H1 (cell line): ENCODE measurements at regions not wholly inside any gene's neighbourhood (a gene's known extent, or its start where the extent isn't known, plus 50 kb on each side); places are given as distances from the start of the nearest gene placed in this dataset.

Experiments
- CTCF ChIA-PET: fragments of 300-600 bp; sonication (Branson Sonifier 250); formaldehyde crosslinking; loops from one replicate; lab custom pipeline; 2021; ENCODE audit not compliant: partially characterized antibody; lab: Charles Lee
- POLR2A ChIA-PET: fragments of 300-600 bp; sonication (Branson Sonifier 250); formaldehyde crosslinking; loops from one replicate; lab custom pipeline; 2021; ENCODE audit warnings: inconsistent platforms; ENCODE audit not compliant: partially characterized antibody; lab: Charles Lee
- DNase-seq, 2 experiments: peaks; one replicate each; pipeline versions ENCODE4 v3.0.0 to v3.0.0-alpha.2; 2010 to 2022; ENCODE audit warnings: low spot score in 2 of 2, low read depth in 1 of 2, mixed read lengths in 1 of 2
- FAIRE-seq: peaks from 2 replicates; lab custom pipeline; 2011; peaks lifted over from hg19 to GRCh38; lab: Jason Lieb, UNC
- H2AFZ ChIP-seq: 2 replicates; pipeline ENCODE4 v1.8.1; 2012; ENCODE audit warnings: low read length, inconsistent platforms
- H2AK5ac ChIP-seq: 2 replicates; pipeline ENCODE4 v1.6.1; 2013; ENCODE audit warnings: low read depth, low read length
- H2BK120ac ChIP-seq: replicated peaks from 2 replicates; pipeline ENCODE3; 2013; ENCODE audit warnings: low read depth, low read length, inconsistent platforms
- H2BK12ac ChIP-seq: 2 replicates; pipeline ENCODE4 v1.6.1; 2013; ENCODE audit warnings: low read depth, low read length
- H2BK15ac ChIP-seq: 2 replicates; pipeline ENCODE4 v1.6.1; 2013; ENCODE audit warnings: low read length
- H2BK20ac ChIP-seq: 2 replicates; pipeline ENCODE4 v1.6.1; 2013; ENCODE audit warnings: low read length
- H2BK5ac ChIP-seq: 2 replicates; pipeline ENCODE4 v1.6.1; 2013; ENCODE audit warnings: low read depth, low read length
- H3K14ac ChIP-seq: 2 replicates; pipeline ENCODE4 v1.6.1; 2013; ENCODE audit warnings: inconsistent platforms; ENCODE audit not compliant: insufficient read length
- H3K18ac ChIP-seq: 2 replicates; pipeline ENCODE4 v1.6.1; 2013; ENCODE audit warnings: low read length; ENCODE audit errors: extremely low read depth
- H3K23ac ChIP-seq: 2 replicates; pipeline ENCODE4 v1.6.1; 2013; ENCODE audit warnings: inconsistent platforms; ENCODE audit not compliant: insufficient read length
- H3K23me2 ChIP-seq: 2 replicates; pipeline ENCODE4 v1.6.1; 2013; ENCODE audit warnings: low read depth, low read length
- H3K27ac ChIP-seq: 2 replicates; pipeline ENCODE4 v1.6.1; 2011; ENCODE audit warnings: low read depth, low read length, inconsistent platforms
- H3K27me3 ChIP-seq, 4 experiments: replicated peaks in 1 of 4; 1 replicate in 1 of 4; 2 replicates in 3 of 4; pipeline versions ENCODE4 v1.6.1 to v1.8.1; 2011 to 2013; ENCODE audit warnings: low read length in 3 of 4, mild to moderate bottlenecking in 3 of 4, inconsistent platforms in 2 of 4, mixed read lengths in 2 of 4, moderate library complexity in 1 of 4; ENCODE audit not compliant: control insufficient read depth in 3 of 4, insufficient read depth in 3 of 4; ENCODE audit errors: extremely low read depth in 1 of 4
- H3K36me3 ChIP-seq, 4 experiments: 2 replicates each; pipeline versions ENCODE4 v1.6.1 to v1.8.1; 2011 to 2013; ENCODE audit warnings: mild to moderate bottlenecking in 4 of 4, low read length in 3 of 4, moderate library complexity in 2 of 4, control low read depth in 1 of 4, inconsistent platforms in 1 of 4; ENCODE audit not compliant: insufficient read depth in 4 of 4, control insufficient read depth in 2 of 4
- H3K4ac ChIP-seq: replicated peaks from 2 replicates; pipeline ENCODE3; 2013; ENCODE audit warnings: low read length, low read depth, mixed read lengths, inconsistent platforms; ENCODE audit not compliant: insufficient read length
- H3K4me1 ChIP-seq, 4 experiments: replicated peaks in 1 of 4; 1 replicate in 1 of 4; 2 replicates in 3 of 4; pipeline versions ENCODE4 v1.6.1 to v1.8.1; 2011 to 2013; ENCODE audit warnings: low read length in 3 of 4, inconsistent platforms in 2 of 4, mixed read lengths in 1 of 4; ENCODE audit not compliant: insufficient read depth in 4 of 4, control insufficient read depth in 3 of 4
- H3K4me2 ChIP-seq, 2 experiments: 2 replicates each; pipeline versions ENCODE4 v1.6.1 to v1.8.1; 2011 to 2013; ENCODE audit warnings: low read depth in 2 of 2, low read length in 2 of 2, control low read depth in 1 of 2, inconsistent platforms in 1 of 2, mild to moderate bottlenecking in 1 of 2; ENCODE audit not compliant: insufficient read depth in 1 of 2
- H3K4me3 ChIP-seq, 4 experiments: fragments of 200-600, 300-600 bp in 1 of 4; sonication (generic), shearing (Covaris generic), sonication (Bioruptor Twin) in 1 of 4; 2 replicates each; pipeline versions ENCODE4 v1.5.1 to v1.8.1; 2011 to 2016; ENCODE audit warnings: low read length in 4 of 4, low read depth in 3 of 4, control low read depth in 2 of 4, inconsistent platforms in 2 of 4, mild to moderate bottlenecking in 2 of 4, mixed read lengths in 1 of 4, moderate library complexity in 1 of 4; ENCODE audit not compliant: insufficient read depth in 2 of 4; ENCODE audit errors: extremely low read depth in 1 of 4
- H3K56ac ChIP-seq: replicated peaks from 2 replicates; pipeline ENCODE3; 2013; ENCODE audit warnings: low read depth, mild to moderate bottlenecking, mixed read lengths, low read length, inconsistent platforms; ENCODE audit not compliant: insufficient read length
- H3K79me1 ChIP-seq: 2 replicates; pipeline ENCODE4 v1.6.1; 2013; ENCODE audit warnings: low read depth, low read length, control low read depth
- H3K79me2 ChIP-seq, 2 experiments: 2 replicates each; pipeline versions ENCODE4 v1.6.1 to v1.8.1; 2012 to 2013; ENCODE audit warnings: low read length in 2 of 2, mild to moderate bottlenecking in 2 of 2, inconsistent platforms in 1 of 2; ENCODE audit not compliant: insufficient read depth in 2 of 2, control insufficient read depth in 1 of 2
- H3K9ac ChIP-seq, 4 experiments: replicated peaks in 1 of 4; 1 replicate in 1 of 4; 2 replicates in 3 of 4; pipeline versions ENCODE4 v1.6.1 to v1.8.1; 2011 to 2013; ENCODE audit warnings: low read depth in 3 of 4, low read length in 3 of 4, control low read depth in 2 of 4, mild to moderate bottlenecking in 2 of 4, moderate library complexity in 2 of 4, inconsistent platforms in 1 of 4; ENCODE audit errors: extremely low read depth in 1 of 4
- H3K9me3 ChIP-seq, 2 experiments: 2 replicates each; pipeline versions ENCODE4 v1.6.1 to v1.8.1; 2012 to 2013; ENCODE audit warnings: mild to moderate bottlenecking in 2 of 2, moderate library complexity in 2 of 2, control low read depth in 1 of 2, inconsistent platforms in 1 of 2, low read depth in 1 of 2, low read length in 1 of 2, mixed read lengths in 1 of 2; ENCODE audit not compliant: insufficient read depth in 2 of 2
- H4K20me1 ChIP-seq, 2 experiments: replicated peaks in 1 of 2; 2 replicates each; pipeline versions ENCODE3 to v1.8.1; 2011 to 2013; ENCODE audit warnings: inconsistent platforms in 2 of 2, low read length in 2 of 2, mild to moderate bottlenecking in 1 of 2; ENCODE audit not compliant: insufficient read depth in 2 of 2, control insufficient read depth in 1 of 2
- H4K5ac ChIP-seq: 2 replicates; pipeline ENCODE4 v1.6.1; 2013; ENCODE audit warnings: low read length, low read depth, mixed read lengths, inconsistent platforms; ENCODE audit not compliant: insufficient read length
- H4K8ac ChIP-seq: 2 replicates; pipeline ENCODE4 v1.8.0; 2013; ENCODE audit warnings: mild to moderate bottlenecking, moderate library complexity, low read length, inconsistent platforms; ENCODE audit not compliant: insufficient read depth; ENCODE audit errors: extremely low read depth
- H4K91ac ChIP-seq: replicated peaks from 2 replicates; pipeline ENCODE3; 2013; ENCODE audit warnings: low read length, mixed read lengths, inconsistent platforms; ENCODE audit not compliant: insufficient read length
- CHD2 ChIP-seq: IDR thresholded peaks from 2 replicates; pipeline ENCODE4 v1.6.1; 2012; ENCODE audit warnings: low read length, improper control_type of control experiment
- PHF8 ChIP-seq: fragments of 200-600 bp; sonication (generic); conservative IDR thresholded peaks from 2 replicates; pipeline ENCODE4 v1.7.1; 2012; ENCODE audit warnings: low read depth, mild to moderate bottlenecking, inconsistent platforms, low read length, moderate library complexity
- POU5F1 ChIP-seq: IDR thresholded peaks from 2 replicates; pipeline ENCODE4 v1.6.1; 2011; ENCODE audit warnings: low read depth, mild to moderate bottlenecking, low read length, moderate library complexity
- TAF1 ChIP-seq: IDR thresholded peaks from 2 replicates; pipeline ENCODE4 v1.6.1; 2011; ENCODE audit warnings: mild to moderate bottlenecking, low read depth, low read length
- WGBS, 2 experiments: shearing (Covaris generic) in 1 of 2; methylation state at CpG; one replicate each; pipeline versions ENCODE4 v1.1.6 to v1.1.7; 2013 to 2015; ENCODE audit warnings: low lambda C conversion rate in 2 of 2, mixed read lengths in 2 of 2, inconsistent platforms in 1 of 2, low coverage in 1 of 2, missing lambda C conversion rate in 1 of 2; ENCODE audit not compliant: insufficient replicate concordance in 2 of 2, insufficient coverage in 1 of 2, insufficient read length in 1 of 2; ENCODE audit errors: extremely low coverage in 1 of 2, missing lambda C conversion rate in 1 of 2; 5-methylcytosine and 5-hydroxymethylcytosine counted together

GRCh38 chr4:36601864-36602495, 320.6 kb downstream of the DTHD1 start:
- FAIRE-seq (no peak), DNase-seq (no peak)
- Histone ChIP-seq H2BK12ac (no peak overlapping the region), H3K23me2 (no peaks in the 10 kb centered on the region), H3K18ac (no peak overlapping the region), H4K20me1 (no peaks in the 10 kb centered on the region), H3K79me1 (no peaks in the 10 kb centered on the region), H2BK20ac (no peak overlapping the region), H4K5ac (no peak overlapping the region), H2AK5ac (no peak overlapping the region), H3K36me3 (no peaks in the 10 kb centered on the region), H3K56ac (no peak overlapping the region), H3K4me3 (no peak overlapping the region), H3K4me1 (no peaks in the 10 kb centered on the region), H3K4me2 (no peak overlapping the region), H3K9ac (no peak overlapping the region), H3K14ac (no peak overlapping the region), H3K23ac (no peak overlapping the region), H3K4ac (no peak overlapping the region), H3K27ac (no peak overlapping the region), H2BK120ac (no peak overlapping the region), H3K9me3 (no peaks in the 10 kb centered on the region), H2BK5ac (no peak overlapping the region), H2BK15ac (no peak overlapping the region), H4K91ac (no peak overlapping the region), H2AFZ (no peak overlapping the region), H4K8ac (no peak overlapping the region), H3K27me3 (peaks cover 0 to 1% (median 0%) of the 10 kb centered on the region in 4 experiments; a peak in 1 of 7 replicates), H3K79me2 (no peaks in the 10 kb centered on the region)
- CTCF ChIA-PET = no interaction called here
- WGBS, 2 experiments = 91% methylated on average over 3 of the region's 3 CpGs; no CpG with 5 or more reads in 1 of the 2 experiments
- POLR2A ChIA-PET = no interaction called here
- TF ChIP-seq POU5F1 = no peak
- TF ChIP-seq CHD2 = no peak
- TF ChIP-seq TAF1 = no peak
- TF ChIP-seq PHF8 = no peak
